GM19240 (cell line): ENCODE measurements at regions not wholly inside any gene's neighbourhood (a gene's known extent, or its start where the extent isn't known, plus 50 kb on each side); places are given as distances from the start of the nearest gene placed in this dataset.

Source experiments
- DNase-seq: peaks from one replicate; pipeline ENCODE4 v3.0.0; 2011; ENCODE audit warnings: low spot score; ENCODE audit not compliant: insufficient read length

- DNase-seq, result no peak
These were observed 257.9 kb downstream of the BCL11A start for GRCh38 chr2:60295636-60295962.

GRCh38 chr2:60294901-60295635 is 258.4 kb downstream of the BCL11A start:
- no peak for DNase-seq

GRCh38 chr2:60292242-60292641 is 261.2 kb downstream of the BCL11A start:
- no peak for DNase-seq

GRCh38 chr2:60290509-60290908 is 262.9 kb downstream of the BCL11A start:
- no peak for DNase-seq

GRCh38 chr2:60285626-60286316 is 267.7 kb downstream of the BCL11A start:
- no peak for DNase-seq

- no peak for DNase-seq
These were observed 269.8 kb downstream of the BCL11A start for GRCh38 chr2:60283626-60284025.

GRCh38 chr2:60282886-60283285 is 270.6 kb downstream of the BCL11A start:
- no peak for DNase-seq

- DNase-seq, result no peak
These were observed 271.7 kb downstream of the BCL11A start for GRCh38 chr2:60281730-60282129.

GRCh38 chr2:60280238-60280637 is 273.2 kb downstream of the BCL11A start:
- no peak for DNase-seq

- no peak for DNase-seq
These were observed 274.5 kb downstream of the BCL11A start for GRCh38 chr2:60278906-60279305.

- DNase-seq, result no peak
These were observed 277.5 kb downstream of the BCL11A start for GRCh38 chr2:60275958-60276357.

- no peak for DNase-seq
These were observed 279.6 kb downstream of the BCL11A start for GRCh38 chr2:60273836-60274235.

- no peak for DNase-seq
These were observed 281.7 kb downstream of the BCL11A start for GRCh38 chr2:60271713-60272112.

GRCh38 chr2:60271131-60271530 is 282.3 kb downstream of the BCL11A start:
- DNase-seq, result no peak

GRCh38 chr2:60268661-60269060 is 284.8 kb downstream of the BCL11A start:
- no peak for DNase-seq

GRCh38 chr2:60268032-60268431 is 285.4 kb downstream of the BCL11A start:
- DNase-seq, result no peak

- DNase-seq, result no peak
These were observed 286.3 kb downstream of the BCL11A start for GRCh38 chr2:60267122-60267521.

GRCh38 chr2:60262178-60262577 is 291.3 kb downstream of the BCL11A start:
- DNase-seq, result no peak

GRCh38 chr2:60260639-60261296 is 292.7 kb downstream of the BCL11A start:
- no peak for DNase-seq

- DNase-seq, result no peak
These were observed 293.7 kb downstream of the BCL11A start for GRCh38 chr2:60259781-60260180.

GRCh38 chr2:60252581-60253150 is 300.8 kb downstream of the BCL11A start:
- no peak for DNase-seq

- no peak for DNase-seq
These were observed 302.2 kb downstream of the BCL11A start for GRCh38 chr2:60251247-60251646.
